ENCODE measurements at regions not wholly inside any gene's neighbourhood (a gene's known extent, or its start where the extent isn't known, plus 50 kb on each side); places are given as distances from the start of the nearest gene placed in this dataset.

DNA sequence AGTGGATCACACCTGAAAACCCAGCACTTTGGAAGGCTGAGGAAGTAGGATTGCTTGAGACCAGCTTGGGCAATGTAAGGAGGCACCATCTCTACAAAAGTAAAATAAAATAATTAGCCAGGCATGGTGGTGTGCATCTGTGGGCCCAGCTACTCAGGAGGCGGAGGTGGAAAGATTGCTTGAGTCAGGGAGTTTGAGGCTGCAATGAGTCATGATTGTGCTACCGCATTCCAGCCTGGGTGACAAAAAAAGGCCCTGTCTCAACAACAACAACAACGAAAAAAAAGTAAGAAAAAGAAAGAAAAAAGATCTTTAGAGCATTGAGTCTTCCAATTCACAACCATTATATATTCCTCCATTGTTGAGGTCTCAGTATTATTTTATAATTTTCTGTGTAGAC, 192.4 kb upstream of the DPH6 start:
- TF ChIP-seq CTCF (IDR thresholded peaks at IDR 0.05) (no peak), EZH2 (IDR thresholded peaks at IDR 0.05; ENCODE audit: borderline replicate concordance, insufficient read depth, low read depth, low read length, poor library complexity, severe bottlenecking) (no peak)
